ENCODE measurements at regions not wholly inside any gene's neighbourhood (a gene's known extent, or its start where the extent isn't known, plus 50 kb on each side); places are given as distances from the start of the nearest gene placed in this dataset.

DNA sequence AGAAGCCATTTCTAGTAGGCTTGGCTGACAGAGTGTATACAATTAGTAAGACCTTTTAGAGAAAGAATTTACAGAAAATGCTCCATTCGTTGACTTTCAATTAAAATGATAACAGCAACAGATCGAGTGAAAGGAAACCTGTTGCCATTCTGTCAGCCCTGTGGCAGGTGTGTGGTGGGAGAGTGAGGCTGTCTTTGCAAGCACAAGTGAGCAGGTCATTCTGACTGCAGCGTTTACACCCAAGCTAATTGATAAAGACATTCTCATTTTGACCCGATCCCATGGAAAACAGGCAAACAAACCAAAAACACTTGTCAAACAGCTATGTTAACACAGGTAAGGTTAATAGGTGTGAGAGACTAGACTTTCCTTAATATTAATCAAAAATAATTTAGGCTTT lies 257.3 kb downstream of the PTBP2 start:
- WGBS, 2 donors, result 58 to 72% methylated on average over 4 of the region's 4 CpGs
- Histone ChIP-seq H3K4me3 (no peak overlapping the region), H3K4me1 (ENCODE audit: control insufficient read depth in 5 of 5, insufficient read depth in 5 of 5, low read length in 5 of 5) (peaks cover 0 to 25% (median 0%) of the 10 kb centered on the region in 5 donors), H3K36me3 (ENCODE audit: control insufficient read depth in 4 of 4, insufficient read depth in 4 of 4, low read length in 4 of 4) (no peaks in the 10 kb centered on the region), H3K9ac (ENCODE audit: insufficient read depth in 1 of 2, low read length in 2 of 2) (no peak overlapping the region), H3K27me3 (ENCODE audit: control insufficient read depth in 3 of 3, insufficient read depth in 3 of 3, low read length in 2 of 3) (no peaks in the 10 kb centered on the region), H3K27ac (ENCODE audit: low read depth in 1 of 2, low read length in 1 of 2) (no peak overlapping the region), H3K9me3 (ENCODE audit: control insufficient read depth in 4 of 4, insufficient read depth in 3 of 4, low read length in 3 of 4) (no peaks in the 10 kb centered on the region)
- TF ChIP-seq, protein P1, sequence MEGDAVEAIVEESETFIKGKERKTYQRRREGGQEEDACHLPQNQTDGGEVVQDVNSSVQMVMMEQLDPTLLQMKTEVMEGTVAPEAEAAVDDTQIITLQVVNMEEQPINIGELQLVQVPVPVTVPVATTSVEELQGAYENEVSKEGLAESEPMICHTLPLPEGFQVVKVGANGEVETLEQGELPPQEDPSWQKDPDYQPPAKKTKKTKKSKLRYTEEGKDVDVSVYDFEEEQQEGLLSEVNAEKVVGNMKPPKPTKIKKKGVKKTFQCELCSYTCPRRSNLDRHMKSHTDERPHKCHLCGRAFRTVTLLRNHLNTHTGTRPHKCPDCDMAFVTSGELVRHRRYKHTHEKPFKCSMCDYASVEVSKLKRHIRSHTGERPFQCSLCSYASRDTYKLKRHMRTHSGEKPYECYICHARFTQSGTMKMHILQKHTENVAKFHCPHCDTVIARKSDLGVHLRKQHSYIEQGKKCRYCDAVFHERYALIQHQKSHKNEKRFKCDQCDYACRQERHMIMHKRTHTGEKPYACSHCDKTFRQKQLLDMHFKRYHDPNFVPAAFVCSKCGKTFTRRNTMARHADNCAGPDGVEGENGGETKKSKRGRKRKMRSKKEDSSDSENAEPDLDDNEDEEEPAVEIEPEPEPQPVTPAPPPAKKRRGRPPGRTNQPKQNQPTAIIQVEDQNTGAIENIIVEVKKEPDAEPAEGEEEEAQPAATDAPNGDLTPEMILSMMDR (IDR thresholded peaks at IDR 0.05; ENCODE audit: control extremely low read depth, extremely low read depth), result no peak
- DNase-seq, result no peak
- ATAC-seq (ENCODE audit: insufficient read depth, low FRiP score), result no peak

DNA sequence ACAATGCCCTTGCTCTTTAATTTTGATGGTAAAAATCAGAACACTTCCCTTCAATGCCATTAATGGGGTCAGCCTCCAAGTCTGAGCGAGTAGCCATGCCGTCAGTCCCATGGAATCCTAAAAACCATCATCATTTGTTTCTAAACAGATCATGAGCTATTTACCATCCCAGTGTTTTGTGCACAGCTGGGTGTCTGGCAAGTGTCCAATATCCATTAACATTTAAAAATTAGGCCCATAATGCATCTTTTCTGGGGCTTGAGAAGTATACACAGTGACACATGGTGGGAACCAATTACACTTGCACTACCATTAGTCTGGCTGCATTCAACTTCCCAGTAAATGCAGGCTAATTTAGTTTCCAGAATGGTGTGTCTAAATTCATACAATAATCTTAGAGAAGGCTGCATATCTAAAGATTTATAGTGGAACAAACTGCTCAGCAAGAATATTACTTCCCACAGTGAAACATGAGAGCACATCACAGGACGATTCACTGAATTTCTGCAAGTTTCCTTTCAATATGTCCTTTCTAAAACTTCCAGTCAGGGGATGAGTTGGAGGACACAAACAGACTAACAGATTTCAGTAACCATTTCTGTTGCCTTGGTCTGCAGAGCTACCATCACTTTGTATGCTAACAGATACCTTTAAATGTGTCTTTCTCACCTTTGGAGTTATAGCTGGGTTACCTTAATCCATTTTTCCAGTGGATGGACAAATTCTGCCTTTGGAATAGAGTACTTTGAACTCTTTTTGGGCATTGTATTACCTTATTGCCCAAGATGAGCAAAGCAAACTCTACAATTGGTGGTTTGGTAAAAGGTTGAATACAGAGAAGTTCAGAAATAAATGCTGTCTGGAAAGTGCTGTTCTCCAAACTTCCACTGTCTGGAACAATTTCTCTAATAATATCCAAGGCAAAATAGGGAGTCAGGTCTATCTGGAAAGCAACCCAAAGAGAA lies 258.0 kb downstream of the PTBP2 start:
- ATAC-seq (ENCODE audit: insufficient read depth, low FRiP score), result no peak

DNA sequence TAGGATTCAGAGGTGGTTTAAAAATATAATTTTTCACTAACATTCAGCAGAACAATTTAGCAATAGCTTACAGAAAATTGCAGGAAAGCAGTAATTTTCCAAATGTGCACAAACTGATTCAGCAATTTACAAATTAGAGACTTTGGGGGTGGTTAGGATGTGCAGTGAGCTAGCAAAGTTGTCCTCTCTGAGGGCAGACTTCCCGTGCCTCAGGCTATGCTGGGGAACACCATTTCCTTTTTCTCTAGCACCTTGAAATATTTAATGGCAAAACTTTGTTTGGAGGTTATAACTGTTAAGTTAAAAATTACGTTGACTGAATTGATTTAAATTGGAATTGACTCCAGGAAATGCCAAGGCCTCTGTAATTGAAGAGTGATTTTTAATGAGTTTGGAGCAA lies 258.9 kb downstream of the PTBP2 start:
- peaks cover 0 to 25% (median 0%) of the 10 kb centered on the region in 5 donors for H3K4me1 ChIP-seq (ENCODE audit: control insufficient read depth in 5 of 5, insufficient read depth in 5 of 5, low read length in 5 of 5)
- WGBS, 2 donors, result 55 to 59% methylated on average over 2 of the region's 2 CpGs
- no peak overlapping the region for H3K4me3 ChIP-seq
- H3K36me3 ChIP-seq (ENCODE audit: control insufficient read depth in 4 of 4, insufficient read depth in 4 of 4, low read length in 4 of 4), result no peaks in the 10 kb centered on the region
- no peak overlapping the region for H3K9ac ChIP-seq (ENCODE audit: insufficient read depth in 1 of 2, low read length in 2 of 2)
- H3K27ac ChIP-seq (ENCODE audit: low read depth in 1 of 2, low read length in 1 of 2), result no peak overlapping the region
- H3K27me3 ChIP-seq (ENCODE audit: control insufficient read depth in 3 of 3, insufficient read depth in 3 of 3, low read length in 2 of 3), result no peaks in the 10 kb centered on the region
- no peaks in the 10 kb centered on the region for H3K9me3 ChIP-seq (ENCODE audit: control insufficient read depth in 4 of 4, insufficient read depth in 3 of 4, low read length in 3 of 4)
- ATAC-seq (ENCODE audit: insufficient read depth, low FRiP score) (no peak), DNase-seq (no peak)
- TF ChIP-seq, protein P1 (IDR thresholded peaks at IDR 0.05; ENCODE audit: control extremely low read depth, extremely low read depth), result no peak

More for the DNA sequence above, 258.0 kb downstream of the PTBP2 start:
- Histone ChIP-seq H3K27ac (ENCODE audit: low read depth in 1 of 2, low read length in 1 of 2) (no peak overlapping the region), H3K4me3 (no peak overlapping the region), H3K9ac (ENCODE audit: insufficient read depth in 1 of 2, low read length in 2 of 2) (no peak overlapping the region), H3K4me1 (ENCODE audit: control insufficient read depth in 5 of 5, insufficient read depth in 5 of 5, low read length in 5 of 5) (peaks cover 0 to 25% (median 0%) of the 10 kb centered on the region in 5 donors), H3K27me3 (ENCODE audit: control insufficient read depth in 3 of 3, insufficient read depth in 3 of 3, low read length in 2 of 3) (no peaks in the 10 kb centered on the region), H3K36me3 (ENCODE audit: control insufficient read depth in 4 of 4, insufficient read depth in 4 of 4, low read length in 4 of 4) (no peaks in the 10 kb centered on the region), H3K9me3 (ENCODE audit: control insufficient read depth in 4 of 4, insufficient read depth in 3 of 4, low read length in 3 of 4) (no peaks in the 10 kb centered on the region)
- 76 to 85% methylated on average over 3 of the region's 3 CpGs for WGBS, 2 donors
- DNase-seq, result peak; percentile 70 to 93 (median 91)
- TF ChIP-seq, protein P1 (IDR thresholded peaks at IDR 0.05; ENCODE audit: control extremely low read depth, extremely low read depth), result no peak

Measured in lung (tissue), 11 donors.